HepG2 (cell line): ENCODE measurements at regions not wholly inside any gene's neighbourhood (a gene's known extent, or its start where the extent isn't known, plus 50 kb on each side); places are given as distances from the start of the nearest gene placed in this dataset.

ENCODE experiments used
- ATAC-seq: fragments of 200-7000 bp; cut with Tn5 transposase; 3 replicates; pipeline ENCODE4 v1.9.1; 2020; ENCODE audit warnings: mild to moderate bottlenecking, moderate library complexity
- BruUV-seq: library from RNA; stranded (reverse); fragments of 400-500 nt; replicated peaks from 2 replicates; lab custom pipeline; 2021; lab: Mats Ljungman, UMichigan
- CTCF ChIA-PET: fragments of 300-600 bp; formaldehyde crosslinking; extraction: SDS; loops from one replicate; lab custom pipeline; 2021; ENCODE audit warnings: low total read pairs, inconsistent platforms, low intra/inter-chr PET ratio; lab: Yijun Ruan, JAX
- POLR2A ChIA-PET: fragments of 350-600 bp; sonication (Branson Sonifier 250); formaldehyde crosslinking; loops from one replicate; lab custom pipeline; 2020; ENCODE audit warnings: antibody characterized with exemption, inconsistent platforms; lab: Yijun Ruan, JAX
- DNase-seq: peaks from one replicate; pipeline ENCODE4 v3.0.0-alpha.2; 2015; ENCODE audit warnings: low spot score
- FAIRE-seq: peaks from 3 replicates; lab custom pipeline; 2011; peaks lifted over from hg19 to GRCh38; lab: Jason Lieb, UNC
- H2AFZ ChIP-seq: one replicate; pipeline ENCODE4 v1.6.1; 2011; ENCODE audit warnings: low read length, inconsistent platforms
- H3K27ac ChIP-seq: fragments of 300-600 bp; 3 replicates; pipeline ENCODE4 v1.8.0; 2011; ENCODE audit warnings: mixed run types, mild to moderate bottlenecking, mixed read lengths, low read length, inconsistent platforms; ENCODE audit not compliant: insufficient read depth; ENCODE audit errors: extremely low read length
- H3K27me3 ChIP-seq, 2 experiments: fragments of 200-600 bp in 1 of 2; 2 replicates in 1 of 2; 3 replicates in 1 of 2; pipeline versions ENCODE4 v1.6.0 to v1.8.0; 2011; ENCODE audit warnings: low read length in 2 of 2, mild to moderate bottlenecking in 2 of 2, moderate library complexity in 2 of 2, inconsistent platforms in 1 of 2; ENCODE audit not compliant: insufficient read depth in 2 of 2, control insufficient read depth in 1 of 2
- H3K36me3 ChIP-seq, 2 experiments: fragments of 200-600 bp in 1 of 2; replicated peaks in 1 of 2; 2 replicates in 1 of 2; 3 replicates in 1 of 2; pipeline versions ENCODE4 v1.5.1 to v1.8.0; 2011; ENCODE audit warnings: low read length in 2 of 2, inconsistent platforms in 1 of 2; ENCODE audit not compliant: insufficient read depth in 2 of 2, control insufficient read depth in 1 of 2
- H3K4me1 ChIP-seq: 2 replicates; pipeline ENCODE4 v1.5.1; 2012; ENCODE audit warnings: low read length, inconsistent platforms; ENCODE audit not compliant: insufficient read depth
- H3K4me2 ChIP-seq: 2 replicates; pipeline ENCODE4 v1.6.0; 2011; ENCODE audit warnings: low read depth, low read length, inconsistent platforms
- H3K4me3 ChIP-seq, 3 experiments: fragments of 200-600 bp in 1 of 3; sonication (generic), shearing (Covaris generic) in 1 of 3; replicated peaks in 1 of 3; 2 replicates each; pipeline ENCODE4 v1.5.1; 2011 to 2016; ENCODE audit warnings: low read length in 3 of 3, inconsistent platforms in 2 of 3, low read depth in 2 of 3, mild to moderate bottlenecking in 2 of 3, control low read depth in 1 of 3, mixed read lengths in 1 of 3; ENCODE audit not compliant: insufficient read depth in 1 of 3
- H3K79me2 ChIP-seq: one replicate; pipeline ENCODE4 v1.6.1; 2011; ENCODE audit warnings: low read length, inconsistent platforms; ENCODE audit not compliant: insufficient read depth
- H3K9ac ChIP-seq: 2 replicates; pipeline ENCODE4 v1.6.0; 2011; ENCODE audit warnings: mild to moderate bottlenecking, low read depth, low read length, inconsistent platforms; ENCODE audit not compliant: insufficient read depth
- H3K9me3 ChIP-seq: 2 replicates; pipeline ENCODE4 v1.5.1; 2012; ENCODE audit warnings: mild to moderate bottlenecking, low read length
- H4K20me1 ChIP-seq: 2 replicates; pipeline ENCODE4 v1.6.0; 2011; ENCODE audit warnings: inconsistent platforms, mild to moderate bottlenecking, low read length, moderate library complexity; ENCODE audit not compliant: insufficient read depth
- ATAD3A ChIP-seq: sonication (generic); formaldehyde crosslinking; IDR thresholded peaks from 2 replicates; pipeline ENCODE4 v1.4.0; 2020; ENCODE audit warnings: missing genetic modification reagents
- CHCHD3 ChIP-seq: sonication (generic); formaldehyde crosslinking; IDR thresholded peaks from 2 replicates; pipeline ENCODE4 v1.8.0; 2022; ENCODE audit warnings: mild to moderate bottlenecking, missing genetic modification reagents, moderate library complexity
- POLR2A ChIP-seq, 2 experiments: IDR thresholded peaks; 2 replicates each; pipeline ENCODE4 v1.6.1; 2011; ENCODE audit warnings: low read depth in 2 of 2, low read length in 2 of 2, mild to moderate bottlenecking in 1 of 2, moderate library complexity in 1 of 2; ENCODE audit not compliant: insufficient read depth in 1 of 2
- STAT5B ChIP-seq: sonication (generic); formaldehyde crosslinking; IDR thresholded peaks from 2 replicates; pipeline ENCODE4 v1.4.0; 2020; ENCODE audit warnings: missing genetic modification reagents
- ZNF263 ChIP-seq: sonication (generic); formaldehyde crosslinking; IDR thresholded peaks from 2 replicates; pipeline ENCODE4 v1.4.0; 2020; ENCODE audit warnings: missing genetic modification reagents
- WGBS: methylation state at CpG from one replicate; pipeline ENCODE4 v1.1.6; 2017; ENCODE audit warnings: low lambda C conversion rate; 5-methylcytosine and 5-hydroxymethylcytosine counted together
- in situ Hi-C: cut with HindIII; loops from 2 replicates; pipeline ENCODE4 v1.10.0; 2017; ENCODE audit warnings: low pct_unique_long_range_greater_than_20kb; ENCODE audit not compliant: extremely low pct_ligation_motif_present
- intact Hi-C: fragments of 100-400 bp; cut with micrococcal nuclease; formaldehyde crosslinking; loops from one replicate; pipeline ENCODE4 v1.10.0; 2022; ENCODE audit not compliant: unreplicated experiment
- TF ChIP-seq, protein P1 (sequence below): sonication (generic); formaldehyde crosslinking; IDR thresholded peaks from 2 replicates; pipeline ENCODE4 v1.4.0; 2020; ENCODE audit warnings: missing genetic modification reagents, borderline replicate concordance
- TF ChIP-seq, protein P2 (sequence below), 2 experiments: sonication (generic) in 1 of 2; formaldehyde crosslinking in 1 of 2; IDR thresholded peaks; 2 replicates each; pipeline versions ENCODE4 v1.4.0 to v1.6.1; 2018 to 2020; ENCODE audit warnings: missing genetic modification reagents in 2 of 2, borderline replicate concordance in 1 of 2, low read depth in 1 of 2, mild to moderate bottlenecking in 1 of 2, missing biosample characterization in 1 of 2

DNA sequence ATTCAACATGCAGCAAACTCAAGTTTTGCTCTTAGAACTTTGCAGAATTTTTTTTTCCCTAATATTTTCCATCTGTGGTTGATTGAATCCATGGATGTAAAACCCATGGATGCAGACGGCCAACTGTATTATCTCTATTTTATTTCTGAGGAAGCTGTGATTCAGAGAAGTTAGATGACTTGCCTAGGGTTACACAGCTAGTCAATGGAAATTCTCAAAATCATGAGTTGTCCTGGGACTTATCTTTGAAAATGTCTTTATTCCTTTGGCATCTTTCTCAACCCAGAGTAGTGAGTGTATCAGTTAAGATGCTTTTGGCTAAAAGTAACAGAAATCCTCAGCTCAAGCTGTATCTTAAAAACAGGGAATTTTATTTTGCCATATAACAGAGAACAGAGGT is 107.9 kb upstream of the GALNT15 start:
- ChIA-PET CTCF (no interaction called here), POLR2A (no interaction called here)
- no TSS peak for BruUV-seq
- H3K9ac ChIP-seq = no peak overlapping the region
- no peak overlapping the region for H2AFZ ChIP-seq
- DNase-seq (no peak), FAIRE-seq (no peak), ATAC-seq (no peak)
- TF ChIP-seq, protein P1, sequence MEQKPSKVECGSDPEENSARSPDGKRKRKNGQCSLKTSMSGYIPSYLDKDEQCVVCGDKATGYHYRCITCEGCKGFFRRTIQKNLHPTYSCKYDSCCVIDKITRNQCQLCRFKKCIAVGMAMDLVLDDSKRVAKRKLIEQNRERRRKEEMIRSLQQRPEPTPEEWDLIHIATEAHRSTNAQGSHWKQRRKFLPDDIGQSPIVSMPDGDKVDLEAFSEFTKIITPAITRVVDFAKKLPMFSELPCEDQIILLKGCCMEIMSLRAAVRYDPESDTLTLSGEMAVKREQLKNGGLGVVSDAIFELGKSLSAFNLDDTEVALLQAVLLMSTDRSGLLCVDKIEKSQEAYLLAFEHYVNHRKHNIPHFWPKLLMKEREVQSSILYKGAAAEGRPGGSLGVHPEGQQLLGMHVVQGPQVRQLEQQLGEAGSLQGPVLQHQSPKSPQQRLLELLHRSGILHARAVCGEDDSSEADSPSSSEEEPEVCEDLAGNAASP (CRISPR knock-in tag) = no peak
- TF ChIP-seq, protein P2, sequence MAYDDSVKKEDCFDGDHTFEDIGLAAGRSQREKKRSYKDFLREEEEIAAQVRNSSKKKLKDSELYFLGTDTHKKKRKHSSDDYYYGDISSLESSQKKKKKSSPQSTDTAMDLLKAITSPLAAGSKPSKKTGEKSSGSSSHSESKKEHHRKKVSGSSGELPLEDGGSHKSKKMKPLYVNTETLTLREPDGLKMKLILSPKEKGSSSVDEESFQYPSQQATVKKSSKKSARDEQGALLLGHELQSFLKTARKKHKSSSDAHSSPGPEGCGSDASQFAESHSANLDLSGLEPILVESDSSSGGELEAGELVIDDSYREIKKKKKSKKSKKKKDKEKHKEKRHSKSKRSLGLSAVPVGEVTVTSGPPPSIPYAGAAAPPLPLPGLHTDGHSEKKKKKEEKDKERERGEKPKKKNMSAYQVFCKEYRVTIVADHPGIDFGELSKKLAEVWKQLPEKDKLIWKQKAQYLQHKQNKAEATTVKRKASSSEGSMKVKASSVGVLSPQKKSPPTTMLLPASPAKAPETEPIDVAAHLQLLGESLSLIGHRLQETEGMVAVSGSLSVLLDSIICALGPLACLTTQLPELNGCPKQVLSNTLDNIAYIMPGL (CRISPR knock-in tag; IDR thresholded peaks at IDR 0.05; ENCODE audit: borderline replicate concordance in 1 of 2, low read depth in 1 of 2) = no peak
- TF ChIP-seq CHCHD3 (no peak), ATAD3A (CRISPR knock-in tag) (no peak), POLR2A (IDR thresholded peaks at IDR 0.05; ENCODE audit: insufficient read depth in 1 of 2, low read depth in 2 of 2, low read length in 2 of 2) (no peak), ZNF263 (no peak), STAT5B (no peak)
- intact Hi-C loops (loop anchor here (10.0 kb wide), 1 partner anchor 462 kb away; the partner anchor contains the start of genes BTD and HACL1), in situ Hi-C loops (no loop called here)
- 93% methylated on average over 1 of the region's 1 CpG for WGBS
- peaks cover 41% of the 10 kb centered on the region for H3K4me1 ChIP-seq
- no peak overlapping the region for H3K4me2 ChIP-seq
- H4K20me1 ChIP-seq = no peaks in the 10 kb centered on the region
- H3K36me3 ChIP-seq = no peaks in the 10 kb centered on the region
- H3K27me3 ChIP-seq = no peaks in the 10 kb centered on the region
- H3K27ac ChIP-seq = no peak overlapping the region
- H3K79me2 ChIP-seq = no peaks in the 10 kb centered on the region
- H3K9me3 ChIP-seq = no peaks in the 10 kb centered on the region
- H3K4me3 ChIP-seq = no peak overlapping the region
